HG02642 (cell line): ENCODE measurements at regions not wholly inside any gene's neighbourhood (a gene's known extent, or its start where the extent isn't known, plus 50 kb on each side); places are given as distances from the start of the nearest gene placed in this dataset.

Experiments used
- ATAC-seq: cut with Tn5 transposase; IDR thresholded peaks from one replicate; pipeline ENCODE4 v1.9.1; 2021; ENCODE audit warnings: mild to moderate bottlenecking; ENCODE audit not compliant: unreplicated experiment, poor library complexity

GRCh38 chr9:94159069-94159939, 75.0 kb downstream of the PTPDC1 start:
- no peak for ATAC-seq

GRCh38 chr9:94160594-94161501, 76.6 kb downstream of the PTPDC1 start:
- no peak for ATAC-seq

GRCh38 chr9:94161673-94162072, 77.4 kb downstream of the PTPDC1 start:
- no peak for ATAC-seq

- no peak for ATAC-seq
These were observed 80.7 kb downstream of the PTPDC1 start for GRCh38 chr9:94164806-94165549.

- peak; percentile 91 for ATAC-seq
These were observed 81.5 kb downstream of the PTPDC1 start for GRCh38 chr9:94165592-94166235.

- peak; percentile 69 for ATAC-seq
These were observed 82.1 kb downstream of the PTPDC1 start for GRCh38 chr9:94166236-94166975.

- ATAC-seq: no peak
These were observed 82.7 kb downstream of the PTPDC1 start for GRCh38 chr9:94166976-94167346.

GRCh38 chr9:94167376-94167890, 83.2 kb downstream of the PTPDC1 start:
- no peak for ATAC-seq

GRCh38 chr9:94168203-94169000, 84.1 kb downstream of the PTPDC1 start:
- ATAC-seq: no peak

GRCh38 chr9:94169968-94170367, 85.7 kb downstream of the PTPDC1 start:
- ATAC-seq: no peak

GRCh38 chr9:94173632-94174031, 85.5 kb upstream of the ZNF169 start:
- peak; percentile 63 for ATAC-seq

GRCh38 chr9:94174164-94174563, 84.9 kb upstream of the ZNF169 start:
- no peak for ATAC-seq

GRCh38 chr9:94175669-94176068, 83.4 kb upstream of the ZNF169 start:
- no peak for ATAC-seq

- no peak for ATAC-seq
These were observed 82.5 kb upstream of the ZNF169 start for GRCh38 chr9:94176608-94177007.

- peak; percentile 64 for ATAC-seq
These were observed 80.2 kb upstream of the ZNF169 start for GRCh38 chr9:94178927-94179326.

GRCh38 chr9:94181408-94182181, 77.5 kb upstream of the ZNF169 start:
- ATAC-seq: no peak

- ATAC-seq: no peak
These were observed 76.6 kb upstream of the ZNF169 start for GRCh38 chr9:94182532-94182931.
